T1000 (cell line): ENCODE measurements at regions not wholly inside any gene's neighbourhood (a gene's known extent, or its start where the extent isn't known, plus 50 kb on each side); places are given as distances from the start of the nearest gene placed in this dataset.
"Not testable (repeated sequence)": the region's sequence is repeated elsewhere in the genome, so short reads cannot be mapped to it uniquely, and the experiment has no call there.

Source experiments
- DNase-seq: peaks from one replicate; lab custom pipeline; 2025; ENCODE audit warnings: mixed read lengths; lab: John Stamatoyannopoulos, UW

- no peak for DNase-seq
Observed at GRCh38 chr1:173300061-173301044, 93.2 kb upstream of the TNFSF4 start.

GRCh38 chr1:173301507-173301906, 94.4 kb upstream of the TNFSF4 start:
- DNase-seq, result no peak

- no peak for DNase-seq
Observed at GRCh38 chr1:173302366-173302765, 95.2 kb upstream of the TNFSF4 start.

GRCh38 chr1:173302890-173303829, 96.0 kb upstream of the TNFSF4 start:
- no peak for DNase-seq

GRCh38 chr1:173303984-173304383, 96.9 kb upstream of the TNFSF4 start:
- DNase-seq, result no peak

- DNase-seq, result no peak
Observed at GRCh38 chr1:173304529-173305227, 97.5 kb upstream of the TNFSF4 start.

- no peak for DNase-seq
Observed at GRCh38 chr1:173307845-173308244, 100.7 kb upstream of the TNFSF4 start.

GRCh38 chr1:173314656-173315055, 107.5 kb upstream of the TNFSF4 start:
- DNase-seq, result no peak

GRCh38 chr1:173315296-173315695, 108.2 kb upstream of the TNFSF4 start:
- no peak for DNase-seq

GRCh38 chr1:173318788-173319187, 111.7 kb upstream of the TNFSF4 start:
- DNase-seq, result no peak

- not testable (repeated sequence) for DNase-seq
Observed at GRCh38 chr1:173324352-173324751, 117.2 kb upstream of the TNFSF4 start.

- not testable (repeated sequence) for DNase-seq
Observed at GRCh38 chr1:173327987-173328386, 120.9 kb upstream of the TNFSF4 start.

GRCh38 chr1:173328961-173329360, 121.8 kb upstream of the TNFSF4 start:
- no peak for DNase-seq

- DNase-seq, result no peak
Observed at GRCh38 chr1:173329726-173330125, 122.6 kb upstream of the TNFSF4 start.

- DNase-seq, result no peak
Observed at GRCh38 chr1:173330149-173330951, 123.2 kb upstream of the TNFSF4 start.

- not testable (repeated sequence) for DNase-seq
Observed at GRCh38 chr1:173330952-173331548, 123.9 kb upstream of the TNFSF4 start.

GRCh38 chr1:173332026-173332425, 124.9 kb upstream of the TNFSF4 start:
- DNase-seq, result no peak

- DNase-seq, result no peak
Observed at GRCh38 chr1:173333581-173333980, 126.5 kb upstream of the TNFSF4 start.

- DNase-seq, result no peak
Observed at GRCh38 chr1:173337126-173337525, 130.0 kb upstream of the TNFSF4 start.

- DNase-seq, result no peak
Observed at GRCh38 chr1:173341307-173341706, 134.2 kb upstream of the TNFSF4 start.

GRCh38 chr1:173341971-173342370, 134.8 kb upstream of the TNFSF4 start:
- DNase-seq, result no peak
